H9 (cell line): ENCODE measurements at regions not wholly inside any gene's neighbourhood (a gene's known extent, or its start where the extent isn't known, plus 50 kb on each side); places are given as distances from the start of the nearest gene placed in this dataset.

ENCODE experiments used
- DNase-seq: peaks from one replicate; pipeline ENCODE4 v3.0.0-alpha.2; 2017
- H2AFZ ChIP-seq: one replicate; pipeline ENCODE4 v1.6.1; 2013; ENCODE audit warnings: mild to moderate bottlenecking, low read length, control low read depth, moderate library complexity
- H2AK5ac ChIP-seq: 2 replicates; pipeline ENCODE4 v1.6.1; 2013; ENCODE audit warnings: low read length, control low read depth, mixed read lengths; ENCODE audit not compliant: insufficient read length
- H2BK120ac ChIP-seq: one replicate; pipeline ENCODE4 v1.6.1; 2013; ENCODE audit warnings: low read depth, mild to moderate bottlenecking, low read length, control low read depth, inconsistent platforms; ENCODE audit not compliant: poor library complexity, severe bottlenecking
- H2BK12ac ChIP-seq: 2 replicates; pipeline ENCODE4 v1.6.1; 2013; ENCODE audit warnings: low read length, control low read depth, mixed read lengths, low read depth; ENCODE audit not compliant: insufficient read length
- H2BK15ac ChIP-seq: 2 replicates; pipeline ENCODE4 v1.6.1; 2013; ENCODE audit warnings: low read depth, low read length, control low read depth
- H2BK20ac ChIP-seq: one replicate; pipeline ENCODE4 v1.6.1; 2013; ENCODE audit warnings: low read depth, mild to moderate bottlenecking, low read length, control low read depth, inconsistent platforms; ENCODE audit not compliant: poor library complexity, severe bottlenecking
- H2BK5ac ChIP-seq: 2 replicates; pipeline ENCODE4 v1.6.1; 2013; ENCODE audit warnings: low read length, control low read depth, mixed read lengths; ENCODE audit not compliant: insufficient read length
- H3K14ac ChIP-seq: 2 replicates; pipeline ENCODE4 v1.6.1; 2013; ENCODE audit warnings: low read length, control low read depth; ENCODE audit not compliant: insufficient read depth
- H3K18ac ChIP-seq: 2 replicates; pipeline ENCODE4 v1.6.1; 2013; ENCODE audit warnings: low read depth, mild to moderate bottlenecking, mixed read lengths, low read length, control low read depth; ENCODE audit not compliant: insufficient read length
- H3K23ac ChIP-seq: 2 replicates; pipeline ENCODE4 v1.6.1; 2013; ENCODE audit warnings: low read length, control low read depth, mixed read lengths, low read depth; ENCODE audit not compliant: insufficient read length
- H3K23me2 ChIP-seq: 2 replicates; pipeline ENCODE4 v1.6.1; 2013; ENCODE audit warnings: low read depth, mild to moderate bottlenecking, mixed read lengths, low read length, control low read depth; ENCODE audit not compliant: insufficient read length, poor library complexity, severe bottlenecking
- H3K27ac ChIP-seq: 2 replicates; pipeline ENCODE4 v1.5.1; 2013; ENCODE audit warnings: low read length, control low read depth, mixed read lengths, low read depth; ENCODE audit not compliant: insufficient read length
- H3K27me3 ChIP-seq: 2 replicates; pipeline ENCODE4 v1.6.1; 2013; ENCODE audit warnings: low read length, control low read depth, inconsistent platforms; ENCODE audit not compliant: insufficient read depth
- H3K4ac ChIP-seq: 2 replicates; pipeline ENCODE4 v1.6.1; 2013; ENCODE audit warnings: low read depth, mild to moderate bottlenecking, control low read depth, inconsistent platforms, low read length, moderate library complexity
- H3K4me1 ChIP-seq: 2 replicates; pipeline ENCODE4 v1.6.1; 2013; ENCODE audit warnings: low read length, control low read depth, inconsistent platforms; ENCODE audit not compliant: insufficient read depth
- H3K4me2 ChIP-seq: 2 replicates; pipeline ENCODE4 v1.6.1; 2013; ENCODE audit warnings: low read length, control low read depth, mixed read lengths; ENCODE audit not compliant: insufficient read length, insufficient read depth
- H3K56ac ChIP-seq: 2 replicates; pipeline ENCODE4 v1.6.1; 2013; ENCODE audit warnings: low read depth, mild to moderate bottlenecking, mixed read lengths, low read length, control low read depth; ENCODE audit not compliant: insufficient read length
- H3K79me1 ChIP-seq: 2 replicates; pipeline ENCODE4 v1.6.1; 2013; ENCODE audit warnings: low read depth, mild to moderate bottlenecking, moderate library complexity, low read length, control low read depth, inconsistent platforms; ENCODE audit not compliant: insufficient read depth, poor library complexity, severe bottlenecking
- H3K79me2 ChIP-seq: 2 replicates; pipeline ENCODE4 v1.6.1; 2013; ENCODE audit warnings: low read length, control low read depth, inconsistent platforms; ENCODE audit not compliant: insufficient read depth
- H3K9ac ChIP-seq: 2 replicates; pipeline ENCODE4 v1.6.1; 2013; ENCODE audit warnings: low read length, control low read depth, mixed read lengths; ENCODE audit not compliant: insufficient read length; ENCODE audit errors: extremely low read depth
- H3K9me3 ChIP-seq: one replicate; pipeline ENCODE4 v1.6.1; 2013; ENCODE audit warnings: low read depth, low read length, inconsistent platforms; ENCODE audit not compliant: control insufficient read depth
- H3T11ph ChIP-seq: one replicate; pipeline ENCODE4 v1.6.1; 2013; ENCODE audit warnings: mild to moderate bottlenecking, low read length, control low read depth, inconsistent platforms
- H4K20me1 ChIP-seq: one replicate; pipeline ENCODE4 v1.6.1; 2013; ENCODE audit not compliant: control insufficient read depth, insufficient read length, insufficient read depth
- H4K5ac ChIP-seq: 2 replicates; pipeline ENCODE4 v1.6.1; 2013; ENCODE audit warnings: low read depth, mild to moderate bottlenecking, mixed read lengths, low read length, control low read depth; ENCODE audit not compliant: insufficient read length
- H4K8ac ChIP-seq: replicated peaks from 2 replicates; pipeline ENCODE4 v1.6.1; 2013; ENCODE audit warnings: low read length, control low read depth, mixed read lengths, low read depth; ENCODE audit not compliant: insufficient read length
- H4K91ac ChIP-seq: 2 replicates; pipeline ENCODE4 v1.6.1; 2013; ENCODE audit warnings: low read depth, mild to moderate bottlenecking, moderate library complexity, mixed read lengths, low read length, control low read depth; ENCODE audit not compliant: insufficient read length
- H3K27ac Mint-ChIP-seq, 3 experiments: 2 replicates in 2 of 3; 3 replicates in 1 of 3; pipeline ENCODE4 v1.8.0; 2020 to 2021; ENCODE audit warnings: mixed read lengths in 3 of 3, mild to moderate bottlenecking in 1 of 3, moderate library complexity in 1 of 3
- H3K27me3 Mint-ChIP-seq: 2 replicates; pipeline ENCODE4 v1.8.0; 2021; ENCODE audit warnings: low read depth, mild to moderate bottlenecking, moderate library complexity, mixed read lengths
- H3K36me3 Mint-ChIP-seq, 3 experiments: 2 replicates in 2 of 3; 3 replicates in 1 of 3; pipeline ENCODE4 v1.8.0; 2020 to 2021; ENCODE audit warnings: low read depth in 3 of 3, mixed read lengths in 3 of 3; ENCODE audit not compliant: insufficient read depth in 1 of 3
- H3K4me1 Mint-ChIP-seq, 2 experiments: 2 replicates each; pipeline ENCODE4 v1.8.0; 2020; ENCODE audit warnings: mixed read lengths in 2 of 2
- H3K4me3 Mint-ChIP-seq, 2 experiments: 2 replicates in 1 of 2; 3 replicates in 1 of 2; pipeline ENCODE4 v1.8.0; 2020 to 2021; ENCODE audit warnings: mild to moderate bottlenecking in 2 of 2, mixed read lengths in 2 of 2, moderate library complexity in 1 of 2
- H3K9me3 Mint-ChIP-seq, 2 experiments: 2 replicates in 1 of 2; 3 replicates in 1 of 2; pipeline ENCODE4 v1.8.0; 2020; ENCODE audit warnings: mild to moderate bottlenecking in 2 of 2, mixed read lengths in 2 of 2, moderate library complexity in 1 of 2
- WGBS: extraction: QIAGEN DNeasy Blood & Tissue Kit; methylation state at CpG from one replicate; pipeline ENCODE4 v1.1.7; 2013; ENCODE audit warnings: missing lambda C conversion rate, low lambda C conversion rate, mixed read lengths; ENCODE audit not compliant: insufficient read length; ENCODE audit errors: extremely low coverage; 5-methylcytosine and 5-hydroxymethylcytosine counted together
- TF ChIP-seq, protein P1 (sequence below): fragments of 200-600 bp; sonication (generic); conservative IDR thresholded peaks from 3 replicates; pipeline ENCODE4 v1.8.0; 2021; ENCODE audit warnings: antibody characterized with exemption, mild to moderate bottlenecking

DNA sequence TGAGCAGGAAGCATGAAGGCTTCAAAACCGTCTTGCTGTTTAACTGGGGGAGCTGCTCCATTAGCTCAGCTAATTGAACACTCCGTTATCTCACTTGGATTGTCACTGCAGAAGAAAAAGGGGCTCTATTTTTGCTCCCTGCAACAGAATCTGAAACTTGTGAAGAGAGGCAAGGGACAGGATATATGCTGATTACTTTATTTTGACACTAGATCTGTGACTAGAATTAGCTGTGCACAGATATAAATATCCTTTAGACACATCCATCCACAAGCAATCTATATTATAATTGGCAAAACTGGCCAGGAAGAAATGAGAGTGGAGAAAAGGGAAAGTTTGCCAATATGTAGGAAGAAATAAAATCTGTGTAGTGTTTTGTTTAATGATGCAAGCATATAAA, 700.1 kb upstream of the CHAC2 start:
- Histone ChIP-seq H2BK5ac (no peak overlapping the region), H3K4me1 (no peaks in the 10 kb centered on the region), H2AK5ac (no peak overlapping the region), H4K5ac (no peak overlapping the region), H4K20me1 (no peaks in the 10 kb centered on the region), H3K23ac (no peak overlapping the region), H3K23me2 (no peaks in the 10 kb centered on the region), H3K4ac (no peak overlapping the region), H3K4me2 (no peak overlapping the region), H4K8ac (no peak overlapping the region), H3K27ac (no peak overlapping the region), H2BK12ac (no peak overlapping the region), H3K56ac (no peak overlapping the region), H4K91ac (no peak overlapping the region), H3K9ac (no peak overlapping the region), H3K27me3 (no peaks in the 10 kb centered on the region), H3K79me1 (no peaks in the 10 kb centered on the region), H2AFZ (no peak overlapping the region), H3K9me3 (no peaks in the 10 kb centered on the region), H2BK120ac (no peak overlapping the region), H3T11ph (no peak overlapping the region), H2BK15ac (no peak overlapping the region), H3K79me2 (no peaks in the 10 kb centered on the region), H3K14ac (no peak overlapping the region), H3K18ac (no peak overlapping the region), H2BK20ac (no peak overlapping the region)
- Mint-ChIP-seq H3K9me3 (peaks cover 5 to 9% of the 10 kb centered on the region in 2 experiments), H3K27ac (no peak overlapping the region), H3K4me3 (no peak overlapping the region), H3K36me3 (peaks cover 0 to 5% (median 4%) of the 10 kb centered on the region in 3 experiments; a peak in 2 of 7 replicates), H3K4me1 (peaks cover 11 to 15% of the 10 kb centered on the region in 2 experiments), H3K27me3 (no peaks in the 10 kb centered on the region)
- TF ChIP-seq, protein P1, sequence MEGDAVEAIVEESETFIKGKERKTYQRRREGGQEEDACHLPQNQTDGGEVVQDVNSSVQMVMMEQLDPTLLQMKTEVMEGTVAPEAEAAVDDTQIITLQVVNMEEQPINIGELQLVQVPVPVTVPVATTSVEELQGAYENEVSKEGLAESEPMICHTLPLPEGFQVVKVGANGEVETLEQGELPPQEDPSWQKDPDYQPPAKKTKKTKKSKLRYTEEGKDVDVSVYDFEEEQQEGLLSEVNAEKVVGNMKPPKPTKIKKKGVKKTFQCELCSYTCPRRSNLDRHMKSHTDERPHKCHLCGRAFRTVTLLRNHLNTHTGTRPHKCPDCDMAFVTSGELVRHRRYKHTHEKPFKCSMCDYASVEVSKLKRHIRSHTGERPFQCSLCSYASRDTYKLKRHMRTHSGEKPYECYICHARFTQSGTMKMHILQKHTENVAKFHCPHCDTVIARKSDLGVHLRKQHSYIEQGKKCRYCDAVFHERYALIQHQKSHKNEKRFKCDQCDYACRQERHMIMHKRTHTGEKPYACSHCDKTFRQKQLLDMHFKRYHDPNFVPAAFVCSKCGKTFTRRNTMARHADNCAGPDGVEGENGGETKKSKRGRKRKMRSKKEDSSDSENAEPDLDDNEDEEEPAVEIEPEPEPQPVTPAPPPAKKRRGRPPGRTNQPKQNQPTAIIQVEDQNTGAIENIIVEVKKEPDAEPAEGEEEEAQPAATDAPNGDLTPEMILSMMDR, result no peak
- DNase-seq, result no peak
- WGBS, result no CpG with 5 or more reads among the region's 2 CpGs
